ENCODE measurements at regions not wholly inside any gene's neighbourhood (a gene's known extent, or its start where the extent isn't known, plus 50 kb on each side); places are given as distances from the start of the nearest gene placed in this dataset.

GRCh38 chr12:39102474-39103209, 197.3 kb upstream of the CPNE8 start:
- CTCF ChIA-PET (ENCODE audit: partially characterized antibody): interaction anchor here (0.6 to 3.3 kb wide), 5 partner anchors 9 to 775 kb away, joined by 3 to 17 read pairs (median 3); no protein-coding TSS in a partner anchor
- intact Hi-C loops (cut with micrococcal nuclease): loop anchor here (5.0 kb wide), 1 partner anchor 195 kb away; the partner anchor contains the start of gene CPNE8
- peaks cover 0 to 3% (median 0%) of the 10 kb centered on the region in 4 donors for H3K4me1 Mint-ChIP-seq
- Histone ChIP-seq H3K4me3 (ENCODE audit: low read length in 2 of 2) (no peak overlapping the region), H3K27me3 (ENCODE audit: insufficient read depth, low read length) (no peaks in the 10 kb centered on the region), H3K36me3 (ENCODE audit: insufficient read depth, low read length) (no peaks in the 10 kb centered on the region), H3K9me3 (ENCODE audit: control insufficient read depth in 1 of 2, low read length in 2 of 2) (no peaks in the 10 kb centered on the region), H3K4me1 (ENCODE audit: insufficient read depth, low read length) (no peaks in the 10 kb centered on the region), H3K27ac (ENCODE audit: low read depth, low read length) (no peak overlapping the region)
- no peak for DNase-seq
- H3K9me3 Mint-ChIP-seq: peaks cover 0 to 2% (median 0%) of the 10 kb centered on the region in 8 donors
- no peak overlapping the region for H3K4me3 Mint-ChIP-seq
- H3K36me3 Mint-ChIP-seq: no peaks in the 10 kb centered on the region
- POLR2A ChIA-PET (ENCODE audit: partially characterized antibody): no interaction called here
- H3K27ac Mint-ChIP-seq: no peak overlapping the region
- peaks cover 0 to 4% of the 10 kb centered on the region in 2 donors for H3K27me3 Mint-ChIP-seq

GRCh38 chr12:39095636-39096330, 190.4 kb upstream of the CPNE8 start:
- ChIA-PET CTCF (ENCODE audit: partially characterized antibody) (interaction anchor here (1.2 kb wide), 1 partner anchor 189 kb away, joined by 3 read pairs; no protein-coding TSS in a partner anchor), POLR2A (ENCODE audit: partially characterized antibody) (no interaction called here)
- no peaks in the 10 kb centered on the region for H3K4me1 Mint-ChIP-seq
- intact Hi-C loops (cut with micrococcal nuclease): no loop called here
- Histone ChIP-seq H3K9me3 (ENCODE audit: control insufficient read depth in 1 of 2, low read length in 2 of 2) (no peaks in the 10 kb centered on the region), H3K36me3 (ENCODE audit: insufficient read depth, low read length) (no peaks in the 10 kb centered on the region), H3K4me3 (ENCODE audit: low read length in 2 of 2) (no peak overlapping the region), H3K27ac (ENCODE audit: low read depth, low read length) (no peak overlapping the region), H3K27me3 (ENCODE audit: insufficient read depth, low read length) (no peaks in the 10 kb centered on the region), H3K4me1 (ENCODE audit: insufficient read depth, low read length) (no peaks in the 10 kb centered on the region)
- H3K36me3 Mint-ChIP-seq: no peaks in the 10 kb centered on the region
- H3K27ac Mint-ChIP-seq: no peak overlapping the region
- H3K4me3 Mint-ChIP-seq: no peak overlapping the region
- H3K27me3 Mint-ChIP-seq: peaks cover 8% of the 10 kb centered on the region in 2 donors
- no peaks in the 10 kb centered on the region for H3K9me3 Mint-ChIP-seq
- DNase-seq: no peak

DNA sequence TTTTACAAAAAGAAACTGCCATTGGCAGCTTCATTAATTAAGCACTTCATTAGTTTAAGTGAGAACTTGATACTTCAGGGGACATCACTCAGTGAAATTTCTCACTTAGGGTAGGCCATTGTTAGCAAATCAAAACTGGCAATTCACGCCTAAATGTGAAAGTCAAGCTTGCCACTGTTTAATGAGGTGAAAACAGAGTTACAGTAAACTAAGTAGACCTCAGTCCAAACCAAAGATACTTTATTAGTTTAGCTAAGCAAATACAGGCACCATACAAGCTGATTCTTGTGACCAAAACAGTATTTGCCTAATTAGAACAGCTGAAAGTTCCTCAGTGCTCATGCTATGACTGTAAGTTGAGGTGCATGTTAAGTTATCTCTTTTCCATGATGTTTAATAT, 176.5 kb upstream of the CPNE8 start:
- POLR2A ChIA-PET (ENCODE audit: partially characterized antibody): no interaction called here
- no peak for DNase-seq
- Mint-ChIP-seq H3K4me3 (no peak overlapping the region), H3K9me3 (no peaks in the 10 kb centered on the region), H3K27ac (no peak overlapping the region), H3K36me3 (no peaks in the 10 kb centered on the region), H3K4me1 (no peaks in the 10 kb centered on the region), H3K27me3 (peaks cover 0 to 1% of the 10 kb centered on the region in 2 donors)
- CTCF ChIA-PET (ENCODE audit: partially characterized antibody): no interaction called here
- H3K36me3 ChIP-seq (ENCODE audit: insufficient read depth, low read length): no peaks in the 10 kb centered on the region
- H3K27ac ChIP-seq (ENCODE audit: low read depth, low read length): no peak overlapping the region
- no peaks in the 10 kb centered on the region for H3K9me3 ChIP-seq (ENCODE audit: control insufficient read depth in 1 of 2, low read length in 2 of 2)
- intact Hi-C loops (cut with micrococcal nuclease): no loop called here
- no peak overlapping the region for H3K4me3 ChIP-seq (ENCODE audit: low read length in 2 of 2)
- no peaks in the 10 kb centered on the region for H3K4me1 ChIP-seq (ENCODE audit: insufficient read depth, low read length)
- no peaks in the 10 kb centered on the region for H3K27me3 ChIP-seq (ENCODE audit: insufficient read depth, low read length)

- Histone ChIP-seq H3K36me3 (ENCODE audit: insufficient read depth, low read length) (no peaks in the 10 kb centered on the region), H3K4me1 (ENCODE audit: insufficient read depth, low read length) (no peaks in the 10 kb centered on the region), H3K27me3 (ENCODE audit: insufficient read depth, low read length) (no peaks in the 10 kb centered on the region), H3K9me3 (ENCODE audit: control insufficient read depth in 1 of 2, low read length in 2 of 2) (no peaks in the 10 kb centered on the region), H3K27ac (ENCODE audit: low read depth, low read length) (no peak overlapping the region), H3K4me3 (ENCODE audit: low read length in 2 of 2) (no peak overlapping the region)
- no peak overlapping the region for H3K4me3 Mint-ChIP-seq
- intact Hi-C loops (cut with micrococcal nuclease): no loop called here
- no peaks in the 10 kb centered on the region for H3K4me1 Mint-ChIP-seq
- H3K27me3 Mint-ChIP-seq: no peaks in the 10 kb centered on the region
- DNase-seq: no peak
- H3K27ac Mint-ChIP-seq: no peak overlapping the region
- ChIA-PET CTCF (ENCODE audit: partially characterized antibody) (no interaction called here), POLR2A (ENCODE audit: partially characterized antibody) (no interaction called here)
- H3K36me3 Mint-ChIP-seq: no peaks in the 10 kb centered on the region
- H3K9me3 Mint-ChIP-seq: no peaks in the 10 kb centered on the region
Measured at GRCh38 chr12:39077226-39077625, 171.8 kb upstream of the CPNE8 start.

GRCh38 chr12:39074063-39074462, 168.7 kb upstream of the CPNE8 start:
- Mint-ChIP-seq H3K4me1 (no peaks in the 10 kb centered on the region), H3K27me3 (no peaks in the 10 kb centered on the region), H3K9me3 (peaks cover 0 to 2% (median 0%) of the 10 kb centered on the region in 8 donors), H3K36me3 (no peaks in the 10 kb centered on the region), H3K27ac (no peak overlapping the region), H3K4me3 (no peak overlapping the region)
- Histone ChIP-seq H3K36me3 (ENCODE audit: insufficient read depth, low read length) (no peaks in the 10 kb centered on the region), H3K27ac (ENCODE audit: low read depth, low read length) (no peak overlapping the region), H3K9me3 (ENCODE audit: control insufficient read depth in 1 of 2, low read length in 2 of 2) (no peaks in the 10 kb centered on the region), H3K27me3 (ENCODE audit: insufficient read depth, low read length) (no peaks in the 10 kb centered on the region), H3K4me3 (ENCODE audit: low read length in 2 of 2) (no peak overlapping the region), H3K4me1 (ENCODE audit: insufficient read depth, low read length) (no peaks in the 10 kb centered on the region)
- ChIA-PET POLR2A (ENCODE audit: partially characterized antibody) (no interaction called here), CTCF (ENCODE audit: partially characterized antibody) (no interaction called here)
- intact Hi-C loops (cut with micrococcal nuclease): no loop called here
- no peak for DNase-seq

- H3K4me1 Mint-ChIP-seq: no peaks in the 10 kb centered on the region
- no peaks in the 10 kb centered on the region for H3K4me1 ChIP-seq (ENCODE audit: insufficient read depth, low read length)
- H3K4me3 ChIP-seq (ENCODE audit: low read length in 2 of 2): no peak overlapping the region
- peaks cover 0 to 2% (median 0%) of the 10 kb centered on the region in 8 donors for H3K9me3 Mint-ChIP-seq
- H3K36me3 ChIP-seq (ENCODE audit: insufficient read depth, low read length): no peaks in the 10 kb centered on the region
- H3K27ac ChIP-seq (ENCODE audit: low read depth, low read length): no peak overlapping the region
- intact Hi-C loops (cut with micrococcal nuclease): no loop called here
- H3K4me3 Mint-ChIP-seq: no peak overlapping the region
- POLR2A ChIA-PET (ENCODE audit: partially characterized antibody): no interaction called here
- H3K27me3 ChIP-seq (ENCODE audit: insufficient read depth, low read length): no peaks in the 10 kb centered on the region
- no peaks in the 10 kb centered on the region for H3K27me3 Mint-ChIP-seq
- no peaks in the 10 kb centered on the region for H3K9me3 ChIP-seq (ENCODE audit: control insufficient read depth in 1 of 2, low read length in 2 of 2)
- H3K27ac Mint-ChIP-seq: no peak overlapping the region
- CTCF ChIA-PET (ENCODE audit: partially characterized antibody): no interaction called here
- DNase-seq: no peak
- no peaks in the 10 kb centered on the region for H3K36me3 Mint-ChIP-seq
Measured at GRCh38 chr12:39072658-39073057, 167.3 kb upstream of the CPNE8 start.

DNA sequence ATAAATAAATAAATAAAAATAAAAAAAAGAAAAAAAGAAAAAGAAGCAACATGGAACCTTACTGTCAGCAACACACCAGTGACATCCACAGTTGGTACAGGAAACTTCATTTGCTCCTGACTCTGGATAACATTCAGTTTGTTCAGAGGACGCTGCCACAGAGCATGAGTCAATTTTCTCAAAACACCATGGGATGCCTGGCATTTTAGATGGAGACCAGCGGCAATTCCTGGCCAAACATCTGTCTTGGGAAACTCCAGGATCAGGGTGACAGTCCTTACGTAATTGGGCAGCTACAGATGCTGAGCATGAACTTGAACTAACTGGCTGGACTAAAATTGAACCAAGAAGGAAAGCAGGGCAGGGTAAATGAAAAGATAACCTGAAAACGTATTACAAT, 166.2 kb upstream of the CPNE8 start:
- H3K4me1 ChIP-seq (ENCODE audit: insufficient read depth, low read length): no peaks in the 10 kb centered on the region
- intact Hi-C loops (cut with micrococcal nuclease): no loop called here
- DNase-seq: no peak
- no peak overlapping the region for H3K27ac ChIP-seq (ENCODE audit: low read depth, low read length)
- no peaks in the 10 kb centered on the region for H3K4me1 Mint-ChIP-seq
- H3K27me3 ChIP-seq (ENCODE audit: insufficient read depth, low read length): no peaks in the 10 kb centered on the region
- no peak overlapping the region for H3K4me3 ChIP-seq (ENCODE audit: low read length in 2 of 2)
- H3K27me3 Mint-ChIP-seq: no peaks in the 10 kb centered on the region
- H3K36me3 Mint-ChIP-seq: no peaks in the 10 kb centered on the region
- ChIA-PET CTCF (ENCODE audit: partially characterized antibody) (no interaction called here), POLR2A (ENCODE audit: partially characterized antibody) (no interaction called here)
- H3K27ac Mint-ChIP-seq: no peak overlapping the region
- H3K9me3 ChIP-seq (ENCODE audit: control insufficient read depth in 1 of 2, low read length in 2 of 2): no peaks in the 10 kb centered on the region
- no peaks in the 10 kb centered on the region for H3K36me3 ChIP-seq (ENCODE audit: insufficient read depth, low read length)
- H3K4me3 Mint-ChIP-seq: no peak overlapping the region
- peaks cover 0 to 2% (median 0%) of the 10 kb centered on the region in 8 donors for H3K9me3 Mint-ChIP-seq

Measured in CD4-positive, alpha-beta memory T cell (primary cell).